CD4-positive, alpha-beta T cell treated with Interleukin-1 beta for 1 hour (primary cell): ENCODE measurements at regions not wholly inside any gene's neighbourhood (a gene's known extent, or its start where the extent isn't known, plus 50 kb on each side); places are given as distances from the start of the nearest gene placed in this dataset.

ENCODE experiments used
- DNase-seq, 2 donors: peaks; one replicate each; pipeline ENCODE4 v3.0.0-alpha.2; 2020 to 2022

GRCh38 chr7:25520516-25520915 lies 292.2 kb upstream of the NPVF start:
- DNase-seq, result no peak

GRCh38 chr7:25521236-25521635 lies 292.9 kb upstream of the NPVF start:
- DNase-seq, result no peak

GRCh38 chr7:25522727-25523126 lies 294.4 kb upstream of the NPVF start:
- DNase-seq, result no peak

GRCh38 chr7:25527665-25528170 lies 299.4 kb upstream of the NPVF start:
- DNase-seq, result no peak

GRCh38 chr7:25529320-25529719 lies 301.0 kb upstream of the NPVF start:
- DNase-seq, result no peak

GRCh38 chr7:25536851-25537250 lies 308.6 kb upstream of the NPVF start:
- no peak for DNase-seq

- no peak for DNase-seq
Measured at GRCh38 chr7:25537662-25538375, 309.5 kb upstream of the NPVF start.

GRCh38 chr7:25541094-25541821 lies 313.0 kb upstream of the NPVF start:
- DNase-seq, result no peak

GRCh38 chr7:25541877-25542276 lies 313.6 kb upstream of the NPVF start:
- no peak for DNase-seq

GRCh38 chr7:25543210-25543609 lies 314.9 kb upstream of the NPVF start:
- no peak for DNase-seq

GRCh38 chr7:25543798-25544197 lies 315.5 kb upstream of the NPVF start:
- no peak for DNase-seq

GRCh38 chr7:25544254-25544653 lies 316.0 kb upstream of the NPVF start:
- no peak for DNase-seq

GRCh38 chr7:25545124-25546008 lies 317.1 kb upstream of the NPVF start:
- no peak for DNase-seq

- DNase-seq, result no peak
Measured at GRCh38 chr7:25546306-25546705, 318.0 kb upstream of the NPVF start.

- no peak for DNase-seq
Measured at GRCh38 chr7:25549271-25549921, 321.1 kb upstream of the NPVF start.

GRCh38 chr7:25550149-25550548 lies 321.9 kb upstream of the NPVF start:
- no peak for DNase-seq

- no peak for DNase-seq
Measured at GRCh38 chr7:25552998-25553397, 324.7 kb upstream of the NPVF start.

- DNase-seq, result no peak
Measured at GRCh38 chr7:25553580-25554291, 325.4 kb upstream of the NPVF start.

- no peak for DNase-seq
Measured at GRCh38 chr7:25557379-25557917, 329.2 kb upstream of the NPVF start.

GRCh38 chr7:25557930-25558329 lies 329.6 kb upstream of the NPVF start:
- DNase-seq, result no peak

GRCh38 chr7:25558605-25559004 lies 330.3 kb upstream of the NPVF start:
- DNase-seq, result no peak
